ENCODE measurements at regions not wholly inside any gene's neighbourhood (a gene's known extent, or its start where the extent isn't known, plus 50 kb on each side); places are given as distances from the start of the nearest gene placed in this dataset.

GRCh38 chr5:171528036-171528435 lies 108.6 kb downstream of the FGF18 start:
- peaks cover 5% of the 10 kb centered on the region for H3K27me3 Mint-ChIP-seq (ENCODE audit: unreplicated experiment)
- peaks cover 9% of the 10 kb centered on the region for H3K4me1 Mint-ChIP-seq (ENCODE audit: low read depth, unreplicated experiment)
- DNase-seq = no peak
- no peak for TF ChIP-seq CTCF (IDR thresholded peaks at IDR 0.05; ENCODE audit: partially characterized antibody, unreplicated experiment)
- no peaks in the 10 kb centered on the region for H3K9me3 Mint-ChIP-seq (ENCODE audit: unreplicated experiment)
- H3K4me3 Mint-ChIP-seq (ENCODE audit: unreplicated experiment) = no peak overlapping the region
- no peaks in the 10 kb centered on the region for H3K36me3 Mint-ChIP-seq (ENCODE audit: unreplicated experiment)
- H3K27ac Mint-ChIP-seq (ENCODE audit: unreplicated experiment) = no peak overlapping the region

- Mint-ChIP-seq H3K27me3 (ENCODE audit: unreplicated experiment) (peaks cover 7% of the 10 kb centered on the region), H3K4me1 (ENCODE audit: low read depth, unreplicated experiment) (peaks cover 7% of the 10 kb centered on the region), H3K4me3 (ENCODE audit: unreplicated experiment) (no peak overlapping the region), H3K27ac (ENCODE audit: unreplicated experiment) (no peak overlapping the region), H3K9me3 (ENCODE audit: unreplicated experiment) (no peaks in the 10 kb centered on the region), H3K36me3 (ENCODE audit: unreplicated experiment) (no peaks in the 10 kb centered on the region)
- DNase-seq = no peak
- TF ChIP-seq CTCF (IDR thresholded peaks at IDR 0.05; ENCODE audit: partially characterized antibody, unreplicated experiment) = no peak
Measured at GRCh38 chr5:171528865-171529614, 109.6 kb downstream of the FGF18 start.

- Mint-ChIP-seq H3K9me3 (ENCODE audit: unreplicated experiment) (peaks cover 6% of the 10 kb centered on the region), H3K4me3 (ENCODE audit: unreplicated experiment) (no peak overlapping the region), H3K27me3 (ENCODE audit: unreplicated experiment) (peaks cover 7% of the 10 kb centered on the region), H3K4me1 (ENCODE audit: low read depth, unreplicated experiment) (peaks cover 16% of the 10 kb centered on the region), H3K36me3 (ENCODE audit: unreplicated experiment) (no peaks in the 10 kb centered on the region), H3K27ac (ENCODE audit: unreplicated experiment) (no peak overlapping the region)
- TF ChIP-seq CTCF (IDR thresholded peaks at IDR 0.05; ENCODE audit: partially characterized antibody, unreplicated experiment) = no peak
- no peak for DNase-seq
Measured at GRCh38 chr5:171531638-171532037, 112.2 kb downstream of the FGF18 start.

GRCh38 chr5:171533153-171533552 lies 113.7 kb downstream of the FGF18 start:
- DNase-seq = no peak
- H3K27me3 Mint-ChIP-seq (ENCODE audit: unreplicated experiment) = peaks cover 2% of the 10 kb centered on the region
- H3K36me3 Mint-ChIP-seq (ENCODE audit: unreplicated experiment) = no peaks in the 10 kb centered on the region
- no peak overlapping the region for H3K27ac Mint-ChIP-seq (ENCODE audit: unreplicated experiment)
- H3K9me3 Mint-ChIP-seq (ENCODE audit: unreplicated experiment) = peaks cover 7% of the 10 kb centered on the region
- peaks cover 22% of the 10 kb centered on the region for H3K4me1 Mint-ChIP-seq (ENCODE audit: low read depth, unreplicated experiment)
- no peak overlapping the region for H3K4me3 Mint-ChIP-seq (ENCODE audit: unreplicated experiment)
- TF ChIP-seq CTCF (IDR thresholded peaks at IDR 0.05; ENCODE audit: partially characterized antibody, unreplicated experiment) = no peak

GRCh38 chr5:171534043-171534895 lies 114.8 kb downstream of the FGF18 start:
- H3K4me1 Mint-ChIP-seq (ENCODE audit: low read depth, unreplicated experiment) = peaks cover 22% of the 10 kb centered on the region
- peaks cover 2% of the 10 kb centered on the region for H3K27me3 Mint-ChIP-seq (ENCODE audit: unreplicated experiment)
- peaks cover 4% of the 10 kb centered on the region for H3K36me3 Mint-ChIP-seq (ENCODE audit: unreplicated experiment)
- no peak for DNase-seq
- no peak for TF ChIP-seq CTCF (IDR thresholded peaks at IDR 0.05; ENCODE audit: partially characterized antibody, unreplicated experiment)
- H3K9me3 Mint-ChIP-seq (ENCODE audit: unreplicated experiment) = peaks cover 7% of the 10 kb centered on the region
- H3K4me3 Mint-ChIP-seq (ENCODE audit: unreplicated experiment) = no peak overlapping the region
- H3K27ac Mint-ChIP-seq (ENCODE audit: unreplicated experiment) = peak overlapping the region; percentile 96
